Tibial nerve (tissue), 4 donors: ENCODE measurements at regions not wholly inside any gene's neighbourhood (a gene's known extent, or its start where the extent isn't known, plus 50 kb on each side); places are given as distances from the start of the nearest gene placed in this dataset.

Experiments used
- DNase-seq, 2 donors: peaks; one replicate each; pipeline ENCODE4 v3.0.0-alpha.2; 2019; ENCODE audit warnings: low spot score in 2 of 2
- H3K27ac ChIP-seq, 4 donors: fragments of 200-600 bp; sonication (generic) in 3 of 4; one replicate each; pipeline ENCODE4 v1.5.1; 2017 to 2019; ENCODE audit warnings: mild to moderate bottlenecking in 1 of 4
- H3K27me3 ChIP-seq, 2 donors: fragments of 200-600 bp; sonication (generic) in 1 of 2; one replicate each; pipeline versions ENCODE4 v1.5.1 to v1.6.0; 2017 to 2019
- H3K36me3 ChIP-seq, 3 donors: fragments of 200-600 bp; sonication (generic); one replicate each; pipeline ENCODE4 v1.5.1; 2018 to 2019
- H3K4me1 ChIP-seq, 4 donors: fragments of 200-600 bp; sonication (generic) in 3 of 4; one replicate each; pipeline ENCODE4 v1.5.1; 2017 to 2019
- H3K4me3 ChIP-seq, 4 donors: fragments of 200-600 bp; sonication (generic) in 3 of 4; one replicate each; pipeline ENCODE4 v1.5.1; 2017 to 2019; ENCODE audit warnings: mild to moderate bottlenecking in 1 of 4, moderate library complexity in 1 of 4
- H3K9me3 ChIP-seq, 4 donors: fragments of 200-600 bp; sonication (generic) in 3 of 4; one replicate each; pipeline ENCODE4 v1.5.1; 2017 to 2019
- EP300 ChIP-seq, 2 donors: sonication (generic); formaldehyde crosslinking; IDR thresholded peaks; one replicate each; pipeline ENCODE4 v1.6.1; 2017; ENCODE audit warnings: antibody characterized with exemption in 2 of 2, mild to moderate bottlenecking in 1 of 2
- POLR2A ChIP-seq, 2 donors: fragments of 450-650 bp; IDR thresholded peaks; one replicate each; pipeline ENCODE4 v1.6.1; 2017; ENCODE audit warnings: antibody characterized with exemption in 2 of 2, mild to moderate bottlenecking in 2 of 2, moderate library complexity in 2 of 2
- WGBS, 2 donors: methylation state at CpG; one replicate each; pipeline ENCODE4 v1.1.5; 2018; 5-methylcytosine and 5-hydroxymethylcytosine counted together
- TF ChIP-seq, protein P1 (sequence below), 5 experiments: fragments of 200-600 bp in 3 of 5; fragments of 450-650 bp in 2 of 5; sonication (generic) in 3 of 5; IDR thresholded peaks; one replicate each; pipeline ENCODE4 v1.5.1; 2016 to 2019; ENCODE audit warnings: antibody characterized with exemption in 5 of 5, mild to moderate bottlenecking in 3 of 5, moderate library complexity in 2 of 5

DNA sequence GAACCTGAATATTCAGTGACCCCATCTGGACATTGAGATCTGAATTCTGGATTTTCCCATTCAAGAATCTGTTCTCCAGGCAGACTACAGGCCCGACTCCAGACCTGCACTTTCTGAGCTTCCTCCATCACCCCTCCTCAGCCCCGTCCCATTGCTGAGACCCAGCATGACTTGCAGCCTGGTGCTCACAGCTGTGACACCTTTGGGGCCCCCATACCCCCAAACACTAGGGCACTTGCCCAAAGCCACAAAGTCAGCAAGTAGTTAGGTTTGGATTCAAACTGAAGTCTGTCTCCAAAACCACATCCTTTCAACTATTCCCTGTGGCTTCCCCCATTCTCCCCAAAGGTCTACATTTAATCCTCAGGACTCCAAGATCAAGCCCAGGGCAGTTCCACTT is 128.2 kb upstream of the ZBED5 start:
- Histone ChIP-seq H3K27me3 (no peaks in the 10 kb centered on the region), H3K4me1 (no peaks in the 10 kb centered on the region), H3K9me3 (no peaks in the 10 kb centered on the region), H3K4me3 (no peak overlapping the region), H3K27ac (no peak overlapping the region), H3K36me3 (no peaks in the 10 kb centered on the region)
- DNase-seq: no peak
- WGBS, 2 donors: 79 to 90% methylated on average over 2 of the region's 2 CpGs
- TF ChIP-seq POLR2A (IDR thresholded peaks at IDR 0.05): no peak

DNA sequence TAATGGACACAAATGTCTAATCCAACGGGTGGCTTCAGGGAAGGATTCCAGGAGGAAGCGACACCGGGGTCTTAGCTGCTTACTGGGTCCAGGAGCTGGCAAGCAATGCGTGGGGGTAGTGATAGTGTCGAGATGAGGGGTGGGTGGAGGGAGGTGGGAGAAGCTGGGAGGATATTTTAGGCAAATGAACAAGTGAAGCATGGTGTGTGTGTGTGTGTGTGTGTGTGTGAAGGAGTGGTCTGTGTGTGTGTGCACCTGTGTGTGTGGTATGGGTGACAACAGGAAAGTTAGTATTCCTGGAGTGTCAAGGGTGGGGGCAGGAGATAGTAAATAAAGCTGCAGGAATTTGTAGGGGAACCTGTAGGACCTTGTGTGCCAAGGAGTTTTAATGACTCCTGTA is 126.9 kb upstream of the ZBED5 start:
- no peaks in the 10 kb centered on the region for H3K27me3 ChIP-seq
- WGBS, 2 donors: 91 to 93% methylated on average over 5 of the region's 5 CpGs
- H3K27ac ChIP-seq: no peak overlapping the region
- H3K4me1 ChIP-seq: no peaks in the 10 kb centered on the region
- no peak for DNase-seq
- no peak overlapping the region for H3K4me3 ChIP-seq
- H3K36me3 ChIP-seq: no peaks in the 10 kb centered on the region
- H3K9me3 ChIP-seq: peaks cover 0 to 10% (median 0%) of the 10 kb centered on the region in 4 donors
- TF ChIP-seq, protein P1, sequence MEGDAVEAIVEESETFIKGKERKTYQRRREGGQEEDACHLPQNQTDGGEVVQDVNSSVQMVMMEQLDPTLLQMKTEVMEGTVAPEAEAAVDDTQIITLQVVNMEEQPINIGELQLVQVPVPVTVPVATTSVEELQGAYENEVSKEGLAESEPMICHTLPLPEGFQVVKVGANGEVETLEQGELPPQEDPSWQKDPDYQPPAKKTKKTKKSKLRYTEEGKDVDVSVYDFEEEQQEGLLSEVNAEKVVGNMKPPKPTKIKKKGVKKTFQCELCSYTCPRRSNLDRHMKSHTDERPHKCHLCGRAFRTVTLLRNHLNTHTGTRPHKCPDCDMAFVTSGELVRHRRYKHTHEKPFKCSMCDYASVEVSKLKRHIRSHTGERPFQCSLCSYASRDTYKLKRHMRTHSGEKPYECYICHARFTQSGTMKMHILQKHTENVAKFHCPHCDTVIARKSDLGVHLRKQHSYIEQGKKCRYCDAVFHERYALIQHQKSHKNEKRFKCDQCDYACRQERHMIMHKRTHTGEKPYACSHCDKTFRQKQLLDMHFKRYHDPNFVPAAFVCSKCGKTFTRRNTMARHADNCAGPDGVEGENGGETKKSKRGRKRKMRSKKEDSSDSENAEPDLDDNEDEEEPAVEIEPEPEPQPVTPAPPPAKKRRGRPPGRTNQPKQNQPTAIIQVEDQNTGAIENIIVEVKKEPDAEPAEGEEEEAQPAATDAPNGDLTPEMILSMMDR (IDR thresholded peaks at IDR 0.05): no peak
- TF ChIP-seq POLR2A (IDR thresholded peaks at IDR 0.05): no peak
- no peak for TF ChIP-seq EP300 (IDR thresholded peaks at IDR 0.05)

DNA sequence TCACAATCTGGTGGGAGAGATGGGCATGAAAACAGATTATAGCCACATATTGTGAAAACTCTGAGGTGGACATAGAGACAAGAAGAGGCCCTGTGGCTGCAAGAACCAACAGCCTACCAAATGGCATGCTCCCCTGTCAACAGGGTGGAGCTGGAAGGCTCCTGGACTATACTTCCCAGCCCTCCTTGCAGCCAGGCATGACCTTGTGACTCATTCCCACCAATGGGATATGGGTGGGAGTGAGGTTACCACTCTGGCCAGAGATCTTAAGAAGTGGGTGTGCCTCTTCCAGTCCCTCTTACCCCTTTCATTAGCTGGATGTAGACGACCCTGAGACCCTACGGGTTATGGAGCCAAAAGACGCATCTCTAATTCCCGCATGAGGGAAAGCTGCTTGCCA is 126.4 kb upstream of the ZBED5 start:
- Histone ChIP-seq H3K27ac (no peak overlapping the region), H3K4me3 (no peak overlapping the region), H3K9me3 (peaks cover 0 to 11% (median 0%) of the 10 kb centered on the region in 4 donors), H3K4me1 (no peaks in the 10 kb centered on the region), H3K36me3 (no peaks in the 10 kb centered on the region), H3K27me3 (no peaks in the 10 kb centered on the region)
- no peak for DNase-seq
- TF ChIP-seq POLR2A (IDR thresholded peaks at IDR 0.05) (no peak), EP300 (IDR thresholded peaks at IDR 0.05) (no peak)
- TF ChIP-seq, protein P1 (IDR thresholded peaks at IDR 0.05): no peak
- WGBS, 2 donors: 75 to 84% methylated on average over 4 of the region's 4 CpGs

DNA sequence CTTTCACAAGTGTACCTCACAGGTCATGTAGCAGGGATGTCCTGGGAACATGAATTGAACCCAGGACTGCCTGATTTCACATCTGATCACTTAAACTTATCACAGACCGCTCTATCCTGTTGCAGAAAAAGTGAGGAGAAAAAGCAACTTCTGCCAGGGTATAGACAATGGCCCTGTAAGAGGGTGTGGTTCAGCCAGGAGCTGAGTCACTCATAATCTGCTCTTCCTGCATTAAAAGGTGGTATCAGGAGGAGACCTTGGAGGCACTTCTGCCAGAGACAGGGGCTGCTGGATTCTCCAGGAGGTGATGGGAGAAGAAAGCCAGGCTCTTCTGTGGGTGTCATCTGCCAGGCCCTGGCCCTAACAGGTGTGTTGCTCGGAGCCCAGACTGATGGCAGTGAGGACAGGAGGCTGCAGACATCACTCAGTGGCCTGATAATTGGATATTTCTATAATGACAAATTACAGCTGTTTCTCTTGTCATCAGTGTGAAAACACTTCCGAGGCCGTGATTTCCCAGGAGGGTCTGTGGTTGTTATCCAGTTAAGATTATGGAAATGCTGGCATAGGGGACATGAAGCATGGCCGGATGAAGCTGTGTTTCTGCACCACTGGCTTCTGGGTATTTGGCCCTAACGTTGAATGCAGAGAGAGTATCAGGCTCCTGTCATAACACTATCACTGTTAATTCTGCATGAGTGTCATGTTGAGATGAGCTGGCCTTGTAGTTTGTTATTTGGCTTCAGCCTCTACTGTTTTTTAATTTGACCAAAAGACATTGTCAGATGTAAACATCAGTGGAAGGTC is 125.1 kb upstream of the ZBED5 start:
- Histone ChIP-seq H3K27ac (no peak overlapping the region), H3K4me3 (no peak overlapping the region), H3K36me3 (no peaks in the 10 kb centered on the region), H3K4me1 (no peaks in the 10 kb centered on the region), H3K27me3 (no peaks in the 10 kb centered on the region), H3K9me3 (peaks cover 0 to 11% (median 0%) of the 10 kb centered on the region in 4 donors)
- DNase-seq: no peak
- WGBS, 2 donors: 77 to 84% methylated on average over 6 of the region's 6 CpGs
- TF ChIP-seq POLR2A (IDR thresholded peaks at IDR 0.05) (no peak), EP300 (IDR thresholded peaks at IDR 0.05) (no peak)
- TF ChIP-seq, protein P1 (IDR thresholded peaks at IDR 0.05): no peak

DNA sequence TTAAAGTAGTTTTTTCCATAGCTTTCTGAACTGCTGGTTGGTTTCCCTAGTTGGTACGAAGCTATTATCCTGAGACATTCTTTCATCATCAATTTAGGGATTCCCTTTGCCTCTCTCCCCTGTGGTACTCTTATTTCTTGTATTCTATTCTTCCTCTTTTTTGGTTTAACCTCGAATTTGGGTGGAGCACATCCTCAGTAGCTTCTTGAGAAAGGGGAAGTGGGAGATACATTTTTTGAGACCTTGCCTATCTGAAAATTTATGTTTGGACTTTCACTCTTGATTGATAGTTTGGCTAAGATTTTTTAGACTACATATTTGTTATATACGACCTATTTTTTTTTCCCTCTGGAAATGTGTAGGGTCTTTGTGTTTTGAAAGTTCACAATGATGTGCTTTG is 121.7 kb upstream of the ZBED5 start:
- no peaks in the 10 kb centered on the region for H3K27me3 ChIP-seq
- H3K9me3 ChIP-seq: peaks cover 0 to 11% (median 0%) of the 10 kb centered on the region in 4 donors
- no peaks in the 10 kb centered on the region for H3K4me1 ChIP-seq
- DNase-seq: no peak
- WGBS, 2 donors: 62 to 64% methylated on average over 3 of the region's 3 CpGs
- no peak overlapping the region for H3K27ac ChIP-seq
- no peaks in the 10 kb centered on the region for H3K36me3 ChIP-seq
- TF ChIP-seq EP300 (IDR thresholded peaks at IDR 0.05) (no peak), POLR2A (IDR thresholded peaks at IDR 0.05) (no peak)
- TF ChIP-seq, protein P1 (IDR thresholded peaks at IDR 0.05): no peak
- no peak overlapping the region for H3K4me3 ChIP-seq
